Lower leg skin (tissue), 4 donors: ENCODE measurements at regions not wholly inside any gene's neighbourhood (a gene's known extent, or its start where the extent isn't known, plus 50 kb on each side); places are given as distances from the start of the nearest gene placed in this dataset.

Experiments used
- DNase-seq, 2 donors: peaks; one replicate each; pipeline ENCODE4 v3.0.0-alpha.2; 2019; ENCODE audit warnings: low spot score in 2 of 2
- H3K4me3 ChIP-seq: fragments of 200-600 bp; sonication (generic); 2 replicates; pipeline ENCODE4 v1.5.1; 2017; ENCODE audit warnings: mild to moderate bottlenecking, low read depth; ENCODE audit not compliant: poor library complexity, severe bottlenecking
- CTCF ChIP-seq, 3 donors: fragments of 450-650 bp; IDR thresholded peaks; one replicate each; pipeline ENCODE4 v1.5.1; 2016; ENCODE audit warnings: antibody characterized with exemption in 3 of 3, mild to moderate bottlenecking in 3 of 3, moderate library complexity in 2 of 3
- POLR2A ChIP-seq, 2 donors: fragments of 450-650 bp; IDR thresholded peaks; one replicate each; pipeline ENCODE4 v1.6.1; 2016 to 2017; ENCODE audit warnings: antibody characterized with exemption in 2 of 2, mild to moderate bottlenecking in 1 of 2, moderate library complexity in 1 of 2
- WGBS, 2 donors: methylation state at CpG; one replicate each; pipeline ENCODE4 v1.1.5; 2018; 5-methylcytosine and 5-hydroxymethylcytosine counted together
- intact Hi-C: fragments of 100-400 bp; cut with DNase I; formaldehyde crosslinking; loops from one replicate; pipeline ENCODE4 v1.15.0; 2023; ENCODE audit warnings: low total_unique reads

GRCh38 chr12:124230117-124230757, 64.7 kb upstream of the RFLNA start:
- 80 to 88% methylated on average over 2 of the region's 2 CpGs for WGBS, 2 donors

GRCh38 chr12:124230789-124231188, 64.1 kb upstream of the RFLNA start:
- no peak for DNase-seq
- intact Hi-C loops, result no loop called here
- no peak overlapping the region for H3K4me3 ChIP-seq
- no peak for TF ChIP-seq POLR2A (IDR thresholded peaks at IDR 0.05)
- TF ChIP-seq CTCF (IDR thresholded peaks at IDR 0.05), result no peak
- 95 to 99% methylated on average over 3 of the region's 3 CpGs for WGBS, 2 donors

More at GRCh38 chr12:124230117-124230757, 64.7 kb upstream of the RFLNA start:
- H3K4me3 ChIP-seq, result no peak overlapping the region
- no peak for DNase-seq
- TF ChIP-seq CTCF (IDR thresholded peaks at IDR 0.05) (no peak), POLR2A (IDR thresholded peaks at IDR 0.05) (no peak)
- intact Hi-C loops, result no loop called here

GRCh38 chr12:124231980-124232653, 62.8 kb upstream of the RFLNA start:
- no peak for DNase-seq
- WGBS, 2 donors, result 86 to 87% methylated on average over 17 to 19 of the region's 19 CpGs
- intact Hi-C loops, result no loop called here
- no peak for TF ChIP-seq CTCF (IDR thresholded peaks at IDR 0.05)
- no peak for TF ChIP-seq POLR2A (IDR thresholded peaks at IDR 0.05)
- H3K4me3 ChIP-seq, result no peak overlapping the region

GRCh38 chr12:124232654-124232987, 62.3 kb upstream of the RFLNA start:
- no peak for DNase-seq
- H3K4me3 ChIP-seq, result no peak overlapping the region
- TF ChIP-seq POLR2A (IDR thresholded peaks at IDR 0.05) (no peak), CTCF (IDR thresholded peaks at IDR 0.05) (no peak)
- intact Hi-C loops, result no loop called here
- 63 to 68% methylated on average over 3 of the region's 3 CpGs for WGBS, 2 donors

GRCh38 chr12:124233041-124233796, 61.7 kb upstream of the RFLNA start:
- TF ChIP-seq POLR2A (IDR thresholded peaks at IDR 0.05), result no peak
- no peak for TF ChIP-seq CTCF (IDR thresholded peaks at IDR 0.05)
- no peak for DNase-seq
- intact Hi-C loops, result no loop called here
- 62 to 72% methylated on average over 5 of the region's 5 CpGs for WGBS, 2 donors
- H3K4me3 ChIP-seq, result no peak overlapping the region
